Glutamatergic neuron (in vitro differentiated cells): ENCODE measurements at regions not wholly inside any gene's neighbourhood (a gene's known extent, or its start where the extent isn't known, plus 50 kb on each side); places are given as distances from the start of the nearest gene placed in this dataset.

Experiments used
- DNase-seq: peaks from one replicate; pipeline ENCODE4 v3.0.0; 2022
- H3K27ac Mint-ChIP-seq: one replicate; pipeline ENCODE4 v1.8.0; 2020; ENCODE audit warnings: mild to moderate bottlenecking, mixed read lengths, inconsistent platforms; ENCODE audit not compliant: unreplicated experiment
- H3K27me3 Mint-ChIP-seq: one replicate; pipeline ENCODE4 v1.8.0; 2020; ENCODE audit warnings: mild to moderate bottlenecking, moderate library complexity, mixed read lengths, inconsistent platforms; ENCODE audit not compliant: unreplicated experiment
- H3K36me3 Mint-ChIP-seq: one replicate; pipeline ENCODE4 v1.8.0; 2020; ENCODE audit warnings: mild to moderate bottlenecking, mixed read lengths, inconsistent platforms; ENCODE audit not compliant: unreplicated experiment
- H3K4me1 Mint-ChIP-seq: one replicate; pipeline ENCODE4 v1.8.0; 2020; ENCODE audit warnings: mild to moderate bottlenecking, low read depth, mixed read lengths, inconsistent platforms; ENCODE audit not compliant: unreplicated experiment
- H3K4me3 Mint-ChIP-seq: one replicate; pipeline ENCODE4 v1.8.0; 2020; ENCODE audit warnings: mild to moderate bottlenecking, mixed read lengths, inconsistent platforms; ENCODE audit not compliant: unreplicated experiment
- H3K9me3 Mint-ChIP-seq: one replicate; pipeline ENCODE4 v1.8.0; 2020; ENCODE audit warnings: mild to moderate bottlenecking, moderate library complexity, mixed read lengths, inconsistent platforms; ENCODE audit not compliant: unreplicated experiment
- CTCF ChIP-seq: fragments of 200-600 bp; sonication (generic); IDR thresholded peaks from one replicate; pipeline ENCODE4 v1.5.0; 2021; ENCODE audit not compliant: partially characterized antibody, unreplicated experiment

- peak; percentile 63 for DNase-seq
- Mint-ChIP-seq H3K4me1 (peaks cover 20% of the 10 kb centered on the region), H3K36me3 (no peaks in the 10 kb centered on the region), H3K9me3 (peaks cover 5% of the 10 kb centered on the region), H3K27me3 (peaks cover 5% of the 10 kb centered on the region), H3K4me3 (peak overlapping the region; percentile 67), H3K27ac (peak overlapping the region; percentile 82)
- no peak for TF ChIP-seq CTCF
Measured at GRCh38 chr10:7475046-7475911, 64.4 kb upstream of the SFMBT2 start.

GRCh38 chr10:7474388-7474787, 63.6 kb upstream of the SFMBT2 start:
- Mint-ChIP-seq H3K36me3 (no peaks in the 10 kb centered on the region), H3K9me3 (peaks cover 2% of the 10 kb centered on the region), H3K4me1 (peaks cover 20% of the 10 kb centered on the region), H3K27ac (peak overlapping the region; percentile 46), H3K4me3 (no peak overlapping the region), H3K27me3 (peaks cover 5% of the 10 kb centered on the region)
- no peak for DNase-seq
- TF ChIP-seq CTCF, result no peak

GRCh38 chr10:7473474-7473873, 62.6 kb upstream of the SFMBT2 start:
- H3K27me3 Mint-ChIP-seq, result peaks cover 5% of the 10 kb centered on the region
- no peak for TF ChIP-seq CTCF
- H3K9me3 Mint-ChIP-seq, result peaks cover 2% of the 10 kb centered on the region
- H3K27ac Mint-ChIP-seq, result no peak overlapping the region
- no peak overlapping the region for H3K4me3 Mint-ChIP-seq
- no peaks in the 10 kb centered on the region for H3K36me3 Mint-ChIP-seq
- peaks cover 20% of the 10 kb centered on the region for H3K4me1 Mint-ChIP-seq
- no peak for DNase-seq

DNA sequence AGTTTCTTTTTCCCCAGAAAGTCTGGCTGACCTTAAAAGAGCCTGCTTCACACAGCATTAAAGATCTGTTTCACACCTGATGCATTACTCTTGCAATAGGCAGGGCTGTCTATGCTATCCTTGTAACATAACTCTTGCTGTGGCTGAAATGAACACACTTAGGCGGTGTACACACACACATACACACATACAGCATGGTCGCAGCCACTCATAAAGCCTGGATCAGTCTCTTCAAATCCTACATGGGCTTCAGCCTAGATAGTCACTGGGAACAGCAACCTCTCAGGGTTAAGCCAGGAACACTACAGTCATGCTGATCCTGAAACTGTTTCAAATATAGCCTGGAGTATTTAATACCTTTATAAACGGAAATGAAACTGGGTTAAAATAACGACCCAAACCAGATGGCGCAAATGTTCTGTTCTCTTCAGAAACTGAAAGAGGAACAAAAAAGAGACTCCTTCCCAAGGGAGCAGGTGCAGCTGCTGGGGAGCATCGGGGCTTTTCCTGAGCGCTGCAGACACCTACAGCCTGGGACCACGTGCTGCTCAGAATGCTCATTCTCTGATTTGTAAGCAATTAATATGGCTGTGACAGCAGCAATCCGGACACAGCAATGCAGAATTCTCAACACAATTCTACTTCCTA, 61.0 kb upstream of the SFMBT2 start:
- Mint-ChIP-seq H3K4me3 (no peak overlapping the region), H3K36me3 (no peaks in the 10 kb centered on the region), H3K4me1 (peaks cover 20% of the 10 kb centered on the region), H3K9me3 (peaks cover 2% of the 10 kb centered on the region), H3K27me3 (peaks cover 5% of the 10 kb centered on the region), H3K27ac (peak overlapping the region; percentile 57)
- no peak for TF ChIP-seq CTCF
- DNase-seq, result peak; percentile 26

GRCh38 chr10:7470371-7470770, 59.5 kb upstream of the SFMBT2 start:
- Mint-ChIP-seq H3K4me1 (peaks cover 11% of the 10 kb centered on the region), H3K36me3 (no peaks in the 10 kb centered on the region), H3K4me3 (no peak overlapping the region), H3K27me3 (peaks cover 2% of the 10 kb centered on the region), H3K9me3 (no peaks in the 10 kb centered on the region), H3K27ac (no peak overlapping the region)
- no peak for TF ChIP-seq CTCF
- DNase-seq, result no peak
